HG02840 (cell line): ENCODE measurements at regions not wholly inside any gene's neighbourhood (a gene's known extent, or its start where the extent isn't known, plus 50 kb on each side); places are given as distances from the start of the nearest gene placed in this dataset.

Experiments
- ATAC-seq: cut with Tn5 transposase; IDR thresholded peaks from one replicate; pipeline ENCODE4 v1.9.1; 2021; ENCODE audit warnings: mild to moderate bottlenecking, moderate library complexity, moderate number of reproducible peaks; ENCODE audit not compliant: unreplicated experiment, low FRiP score

GRCh38 chr4:10181745-10182445, 65.3 kb upstream of the WDR1 start:
- ATAC-seq = no peak

- peak; percentile 92 for ATAC-seq
Measured at GRCh38 chr4:10180927-10181744, 64.5 kb upstream of the WDR1 start.

GRCh38 chr4:10180603-10180926, 64.0 kb upstream of the WDR1 start:
- ATAC-seq = no peak

- no peak for ATAC-seq
Measured at GRCh38 chr4:10179957-10180602, 63.5 kb upstream of the WDR1 start.

GRCh38 chr4:10178763-10179162, 62.2 kb upstream of the WDR1 start:
- no peak for ATAC-seq

- ATAC-seq = no peak
Measured at GRCh38 chr4:10175626-10176025, 59.0 kb upstream of the WDR1 start.

- no peak for ATAC-seq
Measured at GRCh38 chr4:10173754-10174749, 57.5 kb upstream of the WDR1 start.

GRCh38 chr4:10173037-10173753, 56.6 kb upstream of the WDR1 start:
- no peak for ATAC-seq

GRCh38 chr4:10172278-10172921, 55.8 kb upstream of the WDR1 start:
- no peak for ATAC-seq

- ATAC-seq = no peak
Measured at GRCh38 chr4:10171055-10171454, 54.5 kb upstream of the WDR1 start.

- ATAC-seq = no peak
Measured at GRCh38 chr4:10169839-10170387, 53.3 kb upstream of the WDR1 start.

GRCh38 chr4:10168151-10168550, 51.6 kb upstream of the WDR1 start:
- no peak for ATAC-seq

- ATAC-seq = no peak
Measured at GRCh38 chr4:10167201-10167600, 50.6 kb upstream of the WDR1 start.
